Mammary epithelial cell (primary cell): ENCODE measurements at regions not wholly inside any gene's neighbourhood (a gene's known extent, or its start where the extent isn't known, plus 50 kb on each side); places are given as distances from the start of the nearest gene placed in this dataset.

ENCODE experiments used
- CTCF ChIP-seq, 2 donors: IDR thresholded peaks in 1 of 2; conservative IDR thresholded peaks in 1 of 2; 2 replicates each; pipeline ENCODE4 v1.5.1; 2011 to 2012; ENCODE audit warnings: inconsistent platforms in 2 of 2, low read length in 2 of 2, mild to moderate bottlenecking in 2 of 2, control low read depth in 1 of 2, low read depth in 1 of 2; ENCODE audit not compliant: insufficient read depth in 1 of 2; ENCODE audit errors: extremely low read depth in 1 of 2
- EZH2 ChIP-seq: IDR thresholded peaks from 2 replicates; pipeline ENCODE4 v1.6.1; 2012; ENCODE audit warnings: low read length, inconsistent platforms, borderline replicate concordance

DNA sequence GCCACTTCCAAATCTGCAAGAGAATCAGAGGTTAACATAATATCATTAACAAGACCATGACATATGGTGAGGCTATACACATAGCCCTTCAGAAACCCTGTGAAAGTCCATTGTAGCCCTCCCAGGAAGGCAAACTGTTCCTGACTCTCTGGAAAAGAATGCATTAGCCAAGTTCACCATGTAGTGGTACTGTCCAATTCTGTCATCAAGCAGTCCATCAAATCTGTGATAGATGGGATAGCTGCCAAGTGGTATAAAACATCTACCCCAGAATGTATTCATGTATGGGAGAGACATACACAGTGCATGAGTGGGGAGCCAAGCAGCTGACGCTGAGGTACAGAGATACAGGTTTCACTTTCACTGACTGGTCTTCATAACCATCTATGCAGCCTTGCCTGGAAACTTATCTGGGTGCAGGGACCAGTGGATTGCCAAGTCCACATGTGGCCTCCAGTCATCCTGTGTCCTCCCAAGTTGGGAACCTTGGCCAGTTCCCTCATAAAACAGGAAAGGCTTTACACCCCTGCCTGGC lies 281.1 kb downstream of the MBD2 start:
- TF ChIP-seq CTCF (conservative IDR thresholded peaks at IDR 0.05 in 1 of 2, IDR thresholded peaks at IDR 0.05 in 1 of 2; ENCODE audit: extremely low read depth in 1 of 2, insufficient read depth in 1 of 2, low read depth in 1 of 2, low read length in 2 of 2) (no peak), EZH2 (no peak)
